Skeletal muscle cell (primary cell): ENCODE measurements at regions not wholly inside any gene's neighbourhood (a gene's known extent, or its start where the extent isn't known, plus 50 kb on each side); places are given as distances from the start of the nearest gene placed in this dataset.
"Not testable (repeated sequence)": the region's sequence is repeated elsewhere in the genome, so short reads cannot be mapped to it uniquely, and the experiment has no call there.

Experiments used
- DNase-seq: peaks from one replicate; pipeline ENCODE4 v3.0.0-alpha.2; 2010; ENCODE audit warnings: low read depth
- H3K4me3 ChIP-seq: 2 replicates; pipeline ENCODE4 v1.5.1; 2011; ENCODE audit warnings: low read depth, mild to moderate bottlenecking, control low read depth, low read length, moderate library complexity

GRCh38 chr5:177941386-177941785 lies 54.7 kb downstream of the PROP1 start:
- H3K4me3 ChIP-seq, DNase-seq: not testable (repeated sequence)

GRCh38 chr5:177939246-177940171 lies 56.5 kb downstream of the PROP1 start:
- peak overlapping the region; percentile 47 for H3K4me3 ChIP-seq
- DNase-seq: not testable (repeated sequence)

- H3K4me3 ChIP-seq: peak overlapping the region; percentile 47
Observed at GRCh38 chr5:177938767-177939166, 57.3 kb downstream of the PROP1 start.

GRCh38 chr5:177934233-177934632 lies 61.8 kb downstream of the PROP1 start:
- DNase-seq, H3K4me3 ChIP-seq: not testable (repeated sequence)

More at GRCh38 chr5:177938767-177939166, 57.3 kb downstream of the PROP1 start:
- not testable (repeated sequence) for DNase-seq

- not testable (repeated sequence) for H3K4me3 ChIP-seq, DNase-seq
Observed at GRCh38 chr5:177930269-177931022, 65.6 kb downstream of the PROP1 start.

- H3K4me3 ChIP-seq, DNase-seq: not testable (repeated sequence)
Observed at GRCh38 chr5:177929618-177930017, 66.4 kb downstream of the PROP1 start.

GRCh38 chr5:177927500-177927899 lies 68.5 kb downstream of the PROP1 start:
- not testable (repeated sequence) for H3K4me3 ChIP-seq, DNase-seq

- not testable (repeated sequence) for H3K4me3 ChIP-seq
Observed at GRCh38 chr5:177924577-177924976, 71.5 kb downstream of the PROP1 start.

GRCh38 chr5:177923837-177924236 lies 72.2 kb downstream of the PROP1 start:
- not testable (repeated sequence) for H3K4me3 ChIP-seq, DNase-seq

More at GRCh38 chr5:177924577-177924976, 71.5 kb downstream of the PROP1 start:
- not testable (repeated sequence) for DNase-seq

- not testable (repeated sequence) for H3K4me3 ChIP-seq, DNase-seq
Observed at GRCh38 chr5:177923189-177923588, 72.9 kb downstream of the PROP1 start.

- DNase-seq, H3K4me3 ChIP-seq: not testable (repeated sequence)
Observed at GRCh38 chr5:177909261-177909660, 86.8 kb downstream of the PROP1 start.

- H3K4me3 ChIP-seq, DNase-seq: not testable (repeated sequence)
Observed at GRCh38 chr5:177902806-177903205, 93.2 kb downstream of the PROP1 start.

- DNase-seq, H3K4me3 ChIP-seq: not testable (repeated sequence)
Observed at GRCh38 chr5:177900066-177900465, 96.0 kb downstream of the PROP1 start.

GRCh38 chr5:177894681-177895453 lies 101.2 kb downstream of the PROP1 start:
- DNase-seq, H3K4me3 ChIP-seq: not testable (repeated sequence)

GRCh38 chr5:177892357-177892665 lies 103.7 kb downstream of the PROP1 start:
- not testable (repeated sequence) for DNase-seq, H3K4me3 ChIP-seq

GRCh38 chr5:177891547-177892356 lies 104.3 kb downstream of the PROP1 start:
- not testable (repeated sequence) for H3K4me3 ChIP-seq, DNase-seq

- not testable (repeated sequence) for H3K4me3 ChIP-seq, DNase-seq
Observed at GRCh38 chr5:177883295-177883694, 100.6 kb upstream of the FAM153A start.

GRCh38 chr5:177875900-177876238 lies 93.2 kb upstream of the FAM153A start:
- not testable (repeated sequence) for DNase-seq
- H3K4me3 ChIP-seq: peak overlapping the region; percentile 48
